ENCODE measurements at regions not wholly inside any gene's neighbourhood (a gene's known extent, or its start where the extent isn't known, plus 50 kb on each side); places are given as distances from the start of the nearest gene placed in this dataset.

- no peaks in the 10 kb centered on the region for H4K20me1 ChIP-seq (ENCODE audit: insufficient read depth)
- no peak overlapping the region for H3K9ac ChIP-seq
- H3K27me3 ChIP-seq (ENCODE audit: insufficient read depth, low read depth): no peaks in the 10 kb centered on the region
- no peak overlapping the region for H3K27ac ChIP-seq
- H3K36me3 ChIP-seq (ENCODE audit: insufficient read depth): no peaks in the 10 kb centered on the region
- no peaks in the 10 kb centered on the region for H3K4me1 ChIP-seq (ENCODE audit: low read depth, poor library complexity, severe bottlenecking)
- H3K4me2 ChIP-seq: no peak overlapping the region
- H2AFZ ChIP-seq (ENCODE audit: low read depth): no peak overlapping the region
- no peak for TF ChIP-seq CTCF (conservative IDR thresholded peaks at IDR 0.05; ENCODE audit: low read depth, low read length)
- no peaks in the 10 kb centered on the region for H3K79me2 ChIP-seq (ENCODE audit: insufficient read depth, low read depth)
- H3K4me3 ChIP-seq (IDR thresholded peaks at IDR 0.05; ENCODE audit: insufficient read depth, low read depth, low read length): no peak overlapping the region
Measured at GRCh38 chr6:47381036-47381435, 71.3 kb upstream of the TNFRSF21 start.

GRCh38 chr6:47383360-47383759 is 73.7 kb upstream of the TNFRSF21 start:
- H3K27me3 ChIP-seq (ENCODE audit: insufficient read depth, low read depth): no peaks in the 10 kb centered on the region
- H3K79me2 ChIP-seq (ENCODE audit: insufficient read depth, low read depth): no peaks in the 10 kb centered on the region
- H3K4me3 ChIP-seq (IDR thresholded peaks at IDR 0.05; ENCODE audit: insufficient read depth, low read depth, low read length): no peak overlapping the region
- no peak overlapping the region for H3K9ac ChIP-seq
- no peaks in the 10 kb centered on the region for H4K20me1 ChIP-seq (ENCODE audit: insufficient read depth)
- H3K4me1 ChIP-seq (ENCODE audit: low read depth, poor library complexity, severe bottlenecking): no peaks in the 10 kb centered on the region
- H3K36me3 ChIP-seq (ENCODE audit: insufficient read depth): no peaks in the 10 kb centered on the region
- no peak for TF ChIP-seq CTCF (conservative IDR thresholded peaks at IDR 0.05; ENCODE audit: low read depth, low read length)
- H2AFZ ChIP-seq (ENCODE audit: low read depth): no peak overlapping the region
- H3K27ac ChIP-seq: no peak overlapping the region
- H3K4me2 ChIP-seq: no peak overlapping the region

DNA sequence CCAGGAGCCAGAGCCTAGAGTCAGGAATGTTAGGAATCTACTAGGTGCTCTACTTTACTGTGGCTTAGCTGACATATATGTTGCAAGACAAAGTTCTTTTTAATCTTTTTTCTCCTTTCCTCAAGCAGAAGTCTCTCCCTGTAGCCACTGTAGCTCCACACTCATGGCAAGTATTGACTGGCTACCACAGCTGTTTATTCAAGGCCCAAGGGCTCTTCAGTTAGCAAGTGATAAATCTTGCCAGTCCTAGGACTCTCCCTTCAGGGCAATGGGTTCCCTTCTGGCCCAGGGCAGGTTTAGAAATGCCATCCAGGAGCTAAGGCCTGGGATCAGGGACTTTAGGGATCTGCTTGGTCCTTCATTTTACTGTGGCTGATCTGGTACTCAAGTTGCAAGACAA is 82.0 kb upstream of the TNFRSF21 start:
- Histone ChIP-seq H3K4me2 (no peak overlapping the region), H3K9ac (no peak overlapping the region), H3K4me1 (ENCODE audit: low read depth, poor library complexity, severe bottlenecking) (no peaks in the 10 kb centered on the region), H3K4me3 (IDR thresholded peaks at IDR 0.05; ENCODE audit: insufficient read depth, low read depth, low read length) (no peak overlapping the region), H3K27ac (no peak overlapping the region), H2AFZ (ENCODE audit: low read depth) (no peak overlapping the region), H3K36me3 (ENCODE audit: insufficient read depth) (no peaks in the 10 kb centered on the region), H4K20me1 (ENCODE audit: insufficient read depth) (no peaks in the 10 kb centered on the region), H3K27me3 (ENCODE audit: insufficient read depth, low read depth) (no peaks in the 10 kb centered on the region), H3K79me2 (ENCODE audit: insufficient read depth, low read depth) (no peaks in the 10 kb centered on the region)
- TF ChIP-seq CTCF (conservative IDR thresholded peaks at IDR 0.05; ENCODE audit: low read depth, low read length): no peak

DNA sequence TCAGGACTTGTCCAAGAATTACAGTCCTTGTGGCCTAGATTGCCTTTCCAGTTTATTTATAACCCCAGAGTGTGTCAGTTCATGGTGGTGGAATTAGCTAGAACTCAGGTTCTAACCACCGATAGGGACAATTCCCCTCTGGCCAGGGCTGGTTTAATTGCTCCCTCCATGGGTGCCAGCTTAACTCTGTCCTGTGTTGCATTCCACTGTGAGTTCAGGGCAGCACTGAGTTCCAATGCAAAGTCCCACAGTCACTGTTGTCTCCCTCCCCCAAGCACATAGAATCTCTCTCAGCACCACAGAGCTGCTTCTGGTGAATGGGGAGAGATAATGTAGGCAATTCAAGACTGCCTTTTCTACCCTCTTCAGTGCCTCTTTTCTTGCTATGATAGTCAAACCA is 82.5 kb upstream of the TNFRSF21 start:
- H3K27ac ChIP-seq: no peak overlapping the region
- no peaks in the 10 kb centered on the region for H4K20me1 ChIP-seq (ENCODE audit: insufficient read depth)
- H3K27me3 ChIP-seq (ENCODE audit: insufficient read depth, low read depth): no peaks in the 10 kb centered on the region
- H3K4me3 ChIP-seq (IDR thresholded peaks at IDR 0.05; ENCODE audit: insufficient read depth, low read depth, low read length): no peak overlapping the region
- H3K9ac ChIP-seq: no peak overlapping the region
- H3K4me2 ChIP-seq: no peak overlapping the region
- no peak for TF ChIP-seq CTCF (conservative IDR thresholded peaks at IDR 0.05; ENCODE audit: low read depth, low read length)
- H2AFZ ChIP-seq (ENCODE audit: low read depth): no peak overlapping the region
- no peaks in the 10 kb centered on the region for H3K36me3 ChIP-seq (ENCODE audit: insufficient read depth)
- no peaks in the 10 kb centered on the region for H3K79me2 ChIP-seq (ENCODE audit: insufficient read depth, low read depth)
- H3K4me1 ChIP-seq (ENCODE audit: low read depth, poor library complexity, severe bottlenecking): no peaks in the 10 kb centered on the region
